22Rv1 (cell line): ENCODE measurements at regions not wholly inside any gene's neighbourhood (a gene's known extent, or its start where the extent isn't known, plus 50 kb on each side); places are given as distances from the start of the nearest gene placed in this dataset.

Source experiments
- ZFX ChIP-seq: fragments of 450-650 bp; IDR thresholded peaks from 2 replicates; pipeline ENCODE4 v1.6.1; 2017; ENCODE audit warnings: antibody characterized with exemption, borderline replicate concordance
- TF ChIP-seq, protein P1 (sequence below): fragments of 450-650 bp; IDR thresholded peaks from 2 replicates; pipeline ENCODE4 v1.5.1; 2017; ENCODE audit warnings: mild to moderate bottlenecking

DNA sequence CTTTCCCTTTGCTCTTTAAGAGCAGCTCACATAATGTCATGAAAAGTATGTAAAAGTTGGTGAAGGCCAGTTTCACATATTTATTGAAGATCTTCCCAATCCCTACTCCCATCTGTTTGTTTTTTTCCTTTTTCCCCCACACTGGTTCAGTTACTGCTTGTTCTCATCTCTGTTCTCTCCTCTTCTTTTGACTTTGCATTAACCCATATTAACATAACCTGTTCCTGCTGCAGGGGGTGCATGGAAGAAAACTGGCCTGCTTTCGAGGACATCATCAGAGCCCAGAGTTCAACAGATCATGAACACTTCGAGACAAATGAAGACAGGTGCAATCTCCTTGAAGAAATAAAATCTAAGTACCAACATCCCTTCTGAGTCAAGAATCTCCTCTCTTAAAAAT is 93.3 kb upstream of the FAM3C start:
- TF ChIP-seq, protein P1, sequence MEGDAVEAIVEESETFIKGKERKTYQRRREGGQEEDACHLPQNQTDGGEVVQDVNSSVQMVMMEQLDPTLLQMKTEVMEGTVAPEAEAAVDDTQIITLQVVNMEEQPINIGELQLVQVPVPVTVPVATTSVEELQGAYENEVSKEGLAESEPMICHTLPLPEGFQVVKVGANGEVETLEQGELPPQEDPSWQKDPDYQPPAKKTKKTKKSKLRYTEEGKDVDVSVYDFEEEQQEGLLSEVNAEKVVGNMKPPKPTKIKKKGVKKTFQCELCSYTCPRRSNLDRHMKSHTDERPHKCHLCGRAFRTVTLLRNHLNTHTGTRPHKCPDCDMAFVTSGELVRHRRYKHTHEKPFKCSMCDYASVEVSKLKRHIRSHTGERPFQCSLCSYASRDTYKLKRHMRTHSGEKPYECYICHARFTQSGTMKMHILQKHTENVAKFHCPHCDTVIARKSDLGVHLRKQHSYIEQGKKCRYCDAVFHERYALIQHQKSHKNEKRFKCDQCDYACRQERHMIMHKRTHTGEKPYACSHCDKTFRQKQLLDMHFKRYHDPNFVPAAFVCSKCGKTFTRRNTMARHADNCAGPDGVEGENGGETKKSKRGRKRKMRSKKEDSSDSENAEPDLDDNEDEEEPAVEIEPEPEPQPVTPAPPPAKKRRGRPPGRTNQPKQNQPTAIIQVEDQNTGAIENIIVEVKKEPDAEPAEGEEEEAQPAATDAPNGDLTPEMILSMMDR = no peak
- no peak for TF ChIP-seq ZFX
